GM19025 (cell line): ENCODE measurements at regions not wholly inside any gene's neighbourhood (a gene's known extent, or its start where the extent isn't known, plus 50 kb on each side); places are given as distances from the start of the nearest gene placed in this dataset.

Experiments used
- ATAC-seq: cut with Tn5 transposase; IDR thresholded peaks from one replicate; pipeline ENCODE4 v1.9.1; 2021; ENCODE audit warnings: mild to moderate bottlenecking, low read depth, moderate library complexity; ENCODE audit not compliant: unreplicated experiment

DNA sequence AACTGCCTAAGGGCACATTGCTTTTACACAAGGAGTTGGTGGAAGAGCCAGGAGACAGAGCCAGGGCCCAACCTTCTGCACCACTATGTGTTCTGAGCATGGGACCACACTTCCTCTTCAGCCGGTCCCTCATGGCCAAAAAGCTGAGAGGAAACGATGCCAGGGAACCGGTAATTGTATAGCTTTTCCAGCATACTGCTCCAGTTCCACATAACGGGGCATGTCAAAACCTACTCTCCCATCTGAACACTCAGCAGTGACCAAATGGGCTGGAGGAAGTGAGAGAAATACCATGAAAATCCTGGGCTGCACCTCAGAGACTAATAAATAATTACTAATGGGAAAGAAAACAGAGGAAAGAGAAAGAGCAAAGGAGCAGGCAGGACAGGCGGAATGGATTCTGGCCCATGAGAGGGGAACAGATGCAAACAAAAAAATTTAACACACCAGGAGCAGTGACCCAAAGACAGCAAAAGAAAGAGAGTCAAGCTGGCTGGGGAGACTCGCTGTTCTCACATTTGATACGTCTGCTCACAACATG is 52.0 kb upstream of the BMP2 start:
- no peak for ATAC-seq

GRCh38 chr20:6714279-6714711 is 53.2 kb upstream of the BMP2 start:
- ATAC-seq: no peak

- no peak for ATAC-seq
Measured at GRCh38 chr20:6711951-6712649, 55.4 kb upstream of the BMP2 start.

GRCh38 chr20:6709910-6710595 is 57.4 kb upstream of the BMP2 start:
- ATAC-seq: no peak

DNA sequence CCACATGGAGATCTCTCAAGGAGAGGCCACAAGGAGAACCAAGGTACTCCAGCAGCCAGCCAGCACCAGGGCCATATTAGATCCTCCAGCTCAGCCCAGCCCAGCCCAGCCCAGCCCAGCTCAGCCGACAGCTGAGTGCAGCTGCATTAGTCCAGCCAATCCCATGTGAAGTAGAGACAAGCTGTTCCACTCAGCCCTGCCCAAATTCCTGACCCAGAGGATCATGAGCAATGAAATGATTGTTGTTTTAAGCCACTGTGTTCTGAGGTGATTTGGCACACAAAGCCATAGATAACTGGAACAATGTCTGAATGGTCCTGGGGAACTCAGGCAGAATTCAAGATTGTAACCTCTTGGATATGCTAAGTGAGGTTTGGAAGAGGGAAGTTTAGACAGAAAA is 59.5 kb upstream of the BMP2 start:
- no peak for ATAC-seq

DNA sequence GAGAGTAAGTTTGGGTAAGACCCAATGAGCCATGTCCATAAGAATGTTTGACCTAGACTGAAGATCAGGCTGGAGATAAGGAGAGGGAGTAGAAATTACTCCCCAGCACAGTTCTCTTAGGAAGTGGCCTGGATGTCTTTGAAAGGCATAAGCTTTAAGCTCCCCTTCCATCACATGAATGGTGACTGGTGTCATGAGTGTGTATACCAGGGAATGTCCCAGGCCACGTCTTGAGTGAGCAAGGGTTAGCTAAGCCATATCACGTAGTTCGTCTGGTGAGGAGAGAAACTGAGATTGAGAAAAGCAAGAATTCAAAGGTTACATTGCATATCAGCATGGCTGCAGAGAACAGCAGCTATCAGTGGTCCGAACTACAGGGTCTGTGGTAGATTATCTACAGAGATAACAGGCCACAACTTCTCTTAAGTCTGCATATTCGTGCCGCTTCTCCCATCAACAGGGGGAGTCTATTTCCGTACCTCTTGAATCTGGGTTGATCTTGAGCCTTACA is 60.1 kb upstream of the BMP2 start:
- no peak for ATAC-seq

GRCh38 chr20:6705926-6706548 is 61.4 kb upstream of the BMP2 start:
- no peak for ATAC-seq

- no peak for ATAC-seq
Measured at GRCh38 chr20:6705106-6705766, 62.2 kb upstream of the BMP2 start.

GRCh38 chr20:6704132-6704861 is 63.2 kb upstream of the BMP2 start:
- ATAC-seq: no peak

- ATAC-seq: no peak
Measured at GRCh38 chr20:6703656-6704055, 63.8 kb upstream of the BMP2 start.

DNA sequence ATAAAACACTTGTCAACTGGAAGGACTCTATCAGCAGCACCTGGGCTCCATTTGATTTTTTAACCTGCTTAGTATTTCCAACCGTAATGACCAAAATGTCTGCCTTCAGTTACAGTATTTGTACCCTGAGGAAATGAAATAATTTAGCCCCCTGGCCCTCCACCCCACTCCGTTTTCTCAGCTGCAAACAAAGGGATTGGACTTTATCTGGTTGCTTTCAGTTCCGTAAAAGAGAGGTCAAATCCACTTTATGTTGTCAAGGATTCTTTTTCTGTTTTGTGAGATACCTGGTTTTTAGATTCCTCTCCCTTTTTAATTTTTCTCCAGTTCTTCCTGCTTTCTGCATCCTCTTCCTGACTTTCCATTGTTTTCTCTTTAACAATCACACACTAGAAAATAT is 64.4 kb upstream of the BMP2 start:
- no peak for ATAC-seq

- no peak for ATAC-seq
Measured at GRCh38 chr20:6702144-6702543, 65.3 kb upstream of the BMP2 start.

DNA sequence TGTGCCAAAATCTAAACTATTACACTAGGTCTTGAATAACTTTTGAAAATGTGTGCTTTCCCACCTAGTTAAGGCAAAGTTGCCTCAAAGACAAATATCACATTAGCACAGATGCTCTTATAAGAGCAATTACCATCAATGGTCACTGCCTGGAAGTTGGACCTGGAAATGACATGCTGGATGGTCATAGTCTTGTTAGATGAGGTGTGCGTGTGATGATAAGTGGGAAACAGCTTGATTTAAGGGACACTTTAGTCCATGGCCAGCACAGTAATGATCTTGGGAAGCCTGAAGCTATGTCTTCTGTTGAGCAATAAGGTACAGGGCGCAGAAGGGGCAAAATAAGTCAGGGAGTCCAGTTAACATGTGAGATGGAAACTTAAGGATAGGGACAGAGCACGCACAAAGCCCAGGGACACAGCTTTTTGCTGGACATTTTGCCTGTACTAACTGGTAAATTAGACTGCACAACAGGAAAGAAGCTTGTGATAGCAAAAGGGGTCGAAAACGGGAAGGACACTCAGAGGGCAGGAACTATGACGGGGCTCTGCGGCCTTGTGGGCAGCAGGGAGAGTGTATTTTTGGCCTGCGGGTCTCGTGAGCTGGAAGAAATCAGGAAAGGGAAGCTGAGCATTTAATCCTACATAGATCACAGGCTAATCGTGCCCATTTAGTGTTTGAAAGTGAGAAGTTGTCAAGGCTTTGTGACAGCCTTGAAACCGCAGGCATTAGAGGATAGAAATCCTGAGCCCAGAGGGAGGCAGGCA is 66.7 kb upstream of the BMP2 start:
- no peak for ATAC-seq

- ATAC-seq: no peak
Measured at GRCh38 chr20:6699921-6700562, 67.4 kb upstream of the BMP2 start.

GRCh38 chr20:6698723-6699122 is 68.8 kb upstream of the BMP2 start:
- ATAC-seq: no peak

DNA sequence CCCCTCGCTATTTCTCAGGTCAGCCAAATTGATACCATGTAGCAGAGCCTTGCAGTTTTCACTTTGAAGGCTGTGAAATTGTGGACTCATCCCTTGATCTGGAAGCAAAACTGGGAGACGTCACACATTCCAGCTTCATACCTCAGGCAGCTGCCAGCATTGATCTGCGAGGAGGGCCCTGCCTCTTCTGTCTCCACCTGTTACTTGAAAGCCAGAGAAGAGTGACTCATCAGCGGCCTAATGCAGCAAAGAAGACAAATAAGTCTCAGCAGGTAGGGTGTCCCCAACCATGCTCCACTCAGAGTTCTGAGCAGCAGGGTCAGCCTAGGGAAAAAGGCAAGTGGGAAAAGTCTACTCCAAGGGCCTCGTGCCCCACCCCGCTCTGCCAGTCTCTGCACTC is 69.4 kb upstream of the BMP2 start:
- no peak for ATAC-seq

DNA sequence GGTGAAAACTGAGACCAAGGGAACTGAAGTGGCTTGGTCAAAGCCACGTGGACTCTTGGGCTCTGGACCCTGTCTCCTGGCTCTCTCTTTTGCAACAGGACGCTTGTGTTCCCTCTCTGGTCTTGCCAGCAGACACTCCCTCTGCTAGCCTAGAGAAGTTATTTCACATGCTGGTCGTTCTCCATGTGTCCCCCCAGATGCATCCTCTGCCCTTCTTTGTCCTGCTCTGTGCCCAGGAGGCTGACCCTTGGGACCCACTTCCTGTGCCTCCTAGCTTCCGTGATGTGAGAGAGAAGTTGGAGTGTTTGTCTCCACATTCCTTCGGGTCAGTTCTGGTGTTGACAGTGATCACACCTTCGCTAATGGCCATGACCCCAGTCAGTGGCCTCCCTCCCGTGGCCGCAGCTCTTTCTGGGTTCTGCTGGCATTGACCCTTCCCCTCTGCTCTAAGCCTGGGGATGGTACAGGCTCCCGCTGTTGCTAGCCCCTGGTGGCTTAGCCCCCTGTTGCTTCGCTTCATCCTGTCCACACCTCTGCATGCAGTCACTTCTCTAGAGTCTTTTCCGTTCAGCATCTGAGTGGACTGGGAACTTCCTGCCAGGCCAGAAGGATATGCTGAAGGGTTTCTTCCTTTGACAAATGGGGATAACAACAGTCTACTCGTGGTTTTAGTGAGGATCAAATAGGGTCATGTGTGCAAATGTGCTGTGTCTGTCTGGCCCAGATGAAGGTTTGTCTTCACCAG is 70.1 kb upstream of the BMP2 start:
- ATAC-seq: no peak

- no peak for ATAC-seq
Measured at GRCh38 chr20:6696001-6696400, 71.5 kb upstream of the BMP2 start.
